ENCODE measurements at regions not wholly inside any gene's neighbourhood (a gene's known extent, or its start where the extent isn't known, plus 50 kb on each side); places are given as distances from the start of the nearest gene placed in this dataset.
"Not testable (repeated sequence)": the region's sequence is repeated elsewhere in the genome, so short reads cannot be mapped to it uniquely, and the experiment has no call there.

DNA sequence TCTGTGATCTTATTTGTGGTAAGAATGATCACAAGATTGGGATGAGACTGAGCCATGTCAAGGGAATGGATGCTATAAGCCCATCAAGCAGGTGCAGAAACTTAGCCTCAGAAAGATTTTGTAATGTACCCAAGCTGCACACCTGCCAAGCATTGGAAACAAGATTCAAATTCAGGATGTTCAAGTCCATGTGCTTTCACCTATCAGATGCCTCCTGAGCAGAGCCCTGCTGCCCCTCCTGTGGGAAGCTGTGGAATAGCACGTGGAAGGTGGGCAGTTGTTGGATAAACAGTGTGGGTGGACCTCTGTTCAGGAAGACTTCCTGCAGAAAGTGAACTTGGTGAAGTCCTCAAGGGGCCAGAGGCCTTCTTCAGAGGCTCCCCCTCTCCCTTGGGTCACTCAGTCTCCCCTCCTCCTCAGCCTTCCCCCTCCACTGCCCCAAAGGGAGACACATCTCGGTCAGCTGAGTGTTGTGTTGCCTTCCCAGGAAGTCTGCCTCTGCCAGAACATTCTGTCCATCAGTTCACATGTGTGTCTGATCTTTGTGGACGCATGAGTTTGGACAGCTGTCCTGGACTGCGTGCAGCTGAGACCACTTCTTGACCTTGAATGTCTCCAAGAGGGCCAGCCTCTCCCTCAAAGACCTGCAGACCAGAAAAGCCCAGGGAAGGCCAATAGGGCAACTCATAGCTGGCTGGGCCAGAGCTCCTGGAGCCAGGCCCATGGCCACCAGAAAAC is 186.1 kb downstream of the INHBB start:
- no peak for DNase-seq (ENCODE audit: low read depth in 2 of 2)

- DNase-seq (ENCODE audit: low read depth in 2 of 2) = no peak
Measured at GRCh38 chr2:120533625-120534024, 187.7 kb downstream of the INHBB start.

- no peak for DNase-seq (ENCODE audit: low read depth in 2 of 2)
Measured at GRCh38 chr2:120534457-120534856, 188.5 kb downstream of the INHBB start.

GRCh38 chr2:120535081-120535480 is 189.1 kb downstream of the INHBB start:
- no peak for DNase-seq (ENCODE audit: low read depth in 2 of 2)

DNA sequence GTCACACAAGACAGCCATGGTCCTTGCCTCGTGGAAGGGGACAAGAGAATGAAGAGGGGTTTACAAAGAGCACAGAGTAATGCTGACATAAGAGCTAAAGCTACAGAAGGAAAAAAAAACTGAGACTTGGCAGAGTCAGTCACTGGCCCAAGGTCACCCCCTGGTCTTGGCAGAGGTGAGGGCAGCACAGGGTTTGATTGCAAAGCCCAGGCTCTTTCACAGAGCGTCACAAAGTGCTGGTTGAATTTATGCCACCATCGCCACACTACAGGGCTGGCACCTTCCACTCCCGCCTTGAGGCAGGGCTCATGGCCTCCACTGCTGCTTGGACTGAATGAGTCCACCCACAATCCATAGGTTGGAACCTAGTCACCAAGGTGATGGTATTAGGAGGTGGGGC is 190.2 kb downstream of the INHBB start:
- no peak for DNase-seq (ENCODE audit: low read depth in 2 of 2)

- no peak for DNase-seq (ENCODE audit: low read depth in 2 of 2)
Measured at GRCh38 chr2:120538691-120539423, 192.9 kb downstream of the INHBB start.

DNA sequence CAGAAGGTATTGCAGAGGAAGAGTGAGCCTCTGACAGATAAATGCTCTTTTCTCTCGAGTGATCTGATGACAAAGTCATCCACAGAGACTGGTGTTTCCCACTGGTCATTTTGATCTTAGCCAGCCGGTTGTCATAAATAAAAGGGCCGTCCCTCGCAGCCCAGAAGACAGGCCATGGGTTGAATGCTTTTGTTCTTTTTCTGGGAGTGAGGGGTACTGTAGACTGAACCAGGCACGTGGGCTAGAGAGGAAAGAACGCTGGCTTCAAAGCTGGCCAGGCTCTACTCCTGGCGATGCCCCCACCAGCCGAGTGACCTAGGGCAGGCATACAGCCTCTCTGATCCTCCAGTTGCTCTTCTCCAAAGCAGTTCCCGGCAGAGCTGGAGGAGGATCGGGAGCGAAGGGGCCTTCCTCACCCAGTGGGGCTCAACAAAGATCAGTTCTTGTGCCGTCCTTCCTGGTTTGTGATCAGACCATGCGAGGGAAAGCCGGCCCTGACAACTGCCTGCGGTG is 193.5 kb downstream of the INHBB start:
- DNase-seq (ENCODE audit: low read depth in 2 of 2) = no peak

GRCh38 chr2:120539937-120540718 is 194.2 kb downstream of the INHBB start:
- DNase-seq (ENCODE audit: low read depth in 2 of 2) = no peak

- DNase-seq (ENCODE audit: low read depth in 2 of 2) = no peak
Measured at GRCh38 chr2:120540719-120541552, 194.7 kb upstream of the GLI2 start.

GRCh38 chr2:120541553-120541932 is 194.1 kb upstream of the GLI2 start:
- no peak for DNase-seq (ENCODE audit: low read depth in 2 of 2)

DNA sequence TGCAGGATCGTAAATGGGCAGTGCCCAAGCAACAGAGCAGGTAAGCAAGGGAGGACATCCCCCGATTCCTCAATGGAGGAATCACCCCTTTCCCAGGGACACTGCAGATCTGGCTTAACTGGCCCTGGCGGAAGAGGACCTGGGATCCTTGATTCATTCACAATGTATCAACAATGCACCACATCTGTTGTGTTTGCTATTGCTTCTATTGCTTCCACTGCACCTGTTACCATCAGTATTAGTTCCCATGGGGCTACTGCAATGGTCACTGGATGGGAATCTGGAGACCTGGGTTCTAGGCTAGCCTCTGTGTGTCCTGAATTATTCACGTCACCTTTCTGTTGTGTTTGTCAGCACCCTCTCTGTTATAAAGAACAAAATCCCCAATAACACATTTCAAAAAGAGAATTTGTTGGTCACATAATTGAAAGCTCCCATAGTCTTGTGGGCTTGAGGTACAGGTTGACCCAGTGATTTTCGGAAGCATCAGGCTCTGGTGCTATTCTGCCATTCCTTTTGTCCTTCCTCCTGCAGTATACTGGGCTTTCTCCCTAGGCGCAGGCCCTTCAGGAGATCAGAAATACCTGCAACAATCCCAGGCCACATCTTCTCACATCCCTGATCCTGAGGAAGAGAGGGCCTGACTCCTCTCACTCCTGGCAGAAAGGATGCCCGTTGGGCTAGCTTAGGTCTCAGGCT is 193.5 kb upstream of the GLI2 start:
- DNase-seq (ENCODE audit: low read depth in 2 of 2) = no peak

- no peak for DNase-seq (ENCODE audit: low read depth in 2 of 2)
Measured at GRCh38 chr2:120542911-120543527, 192.6 kb upstream of the GLI2 start.

DNA sequence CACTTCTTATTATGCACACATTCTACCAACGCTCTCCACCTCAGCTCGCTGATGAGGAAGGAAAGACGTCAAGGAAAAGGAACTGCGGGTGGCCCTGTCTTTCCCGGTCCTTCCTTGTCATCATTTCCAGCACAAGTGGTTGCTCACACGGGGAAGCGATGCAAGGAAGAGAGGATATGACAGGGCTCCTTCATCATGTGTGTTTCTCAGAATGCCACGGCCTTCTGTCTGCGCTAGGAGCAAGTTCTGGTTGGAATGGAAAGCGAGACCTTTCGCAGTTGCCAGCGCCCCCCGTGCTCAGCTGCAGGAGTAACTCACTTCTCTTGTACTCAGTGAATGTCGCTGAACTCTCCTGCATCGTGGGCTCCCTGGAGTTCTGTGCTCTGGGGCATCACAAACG is 191.8 kb upstream of the GLI2 start:
- DNase-seq (ENCODE audit: low read depth in 2 of 2) = no peak

DNA sequence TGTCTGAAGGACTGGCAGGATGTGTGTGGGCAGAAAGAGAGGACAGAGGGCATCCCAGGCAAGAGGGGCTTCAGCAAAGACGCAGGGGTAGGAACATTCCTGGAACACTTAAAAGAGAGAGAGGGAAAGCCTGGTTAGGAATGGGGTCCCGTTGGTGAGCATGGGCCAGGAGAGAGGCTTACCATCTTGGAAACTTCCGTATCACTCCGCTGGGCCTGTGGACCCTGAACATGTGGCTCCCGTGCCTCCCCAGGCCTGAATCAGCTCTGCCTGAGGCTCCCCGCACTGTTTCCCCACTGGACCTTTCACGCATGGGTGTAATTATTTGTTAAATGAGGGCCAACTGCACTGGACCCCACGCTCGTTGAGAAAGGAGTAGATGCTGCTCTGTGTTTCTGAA is 191.1 kb upstream of the GLI2 start:
- DNase-seq (ENCODE audit: low read depth in 2 of 2) = no peak

DNA sequence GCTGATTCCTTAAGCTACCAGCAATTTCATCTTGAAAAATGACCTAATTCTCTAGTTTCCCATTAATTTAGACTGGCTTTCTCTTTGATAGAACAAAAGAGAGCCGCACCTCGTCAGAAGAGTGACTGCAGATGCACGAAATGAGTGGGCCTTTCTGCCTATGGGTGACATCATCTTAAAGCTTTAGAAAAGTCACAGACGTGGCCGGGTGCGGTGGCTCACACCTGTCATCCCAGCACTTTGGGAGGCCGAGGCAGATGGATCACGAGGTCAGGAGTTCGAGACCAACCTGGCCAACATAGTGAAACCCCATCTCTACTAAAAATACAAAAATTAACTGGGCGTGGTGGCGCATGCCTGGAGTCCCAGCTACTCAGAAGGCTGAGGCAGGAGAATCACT is 190.7 kb upstream of the GLI2 start:
- DNase-seq (ENCODE audit: low read depth in 2 of 2) = not testable (repeated sequence)

DNA sequence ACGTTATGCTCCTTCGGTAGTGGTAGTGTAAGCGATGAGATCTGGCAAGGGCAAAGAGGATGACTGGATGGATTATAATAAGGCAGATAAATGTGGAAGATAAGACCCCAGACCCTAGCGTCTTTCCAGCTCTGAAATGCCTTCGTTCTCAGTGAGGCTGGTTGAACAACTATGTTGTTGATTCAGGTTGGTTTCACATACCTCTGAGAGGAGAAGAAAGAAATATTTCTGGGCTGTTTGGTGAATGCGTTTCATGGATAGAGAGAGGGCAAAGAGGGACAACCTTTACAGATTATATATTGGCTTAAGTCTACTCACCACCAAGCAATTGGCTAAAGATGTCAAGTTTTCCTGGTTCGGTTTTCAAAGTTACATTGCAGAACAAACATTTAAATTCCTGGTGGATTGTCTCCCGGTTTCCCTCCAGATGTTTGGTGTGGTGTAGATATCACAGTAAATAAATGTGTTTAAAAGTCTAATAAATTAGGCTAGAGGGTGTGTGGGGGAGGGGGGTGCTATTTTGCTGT is 190.1 kb upstream of the GLI2 start:
- DNase-seq (ENCODE audit: low read depth in 2 of 2) = no peak

DNA sequence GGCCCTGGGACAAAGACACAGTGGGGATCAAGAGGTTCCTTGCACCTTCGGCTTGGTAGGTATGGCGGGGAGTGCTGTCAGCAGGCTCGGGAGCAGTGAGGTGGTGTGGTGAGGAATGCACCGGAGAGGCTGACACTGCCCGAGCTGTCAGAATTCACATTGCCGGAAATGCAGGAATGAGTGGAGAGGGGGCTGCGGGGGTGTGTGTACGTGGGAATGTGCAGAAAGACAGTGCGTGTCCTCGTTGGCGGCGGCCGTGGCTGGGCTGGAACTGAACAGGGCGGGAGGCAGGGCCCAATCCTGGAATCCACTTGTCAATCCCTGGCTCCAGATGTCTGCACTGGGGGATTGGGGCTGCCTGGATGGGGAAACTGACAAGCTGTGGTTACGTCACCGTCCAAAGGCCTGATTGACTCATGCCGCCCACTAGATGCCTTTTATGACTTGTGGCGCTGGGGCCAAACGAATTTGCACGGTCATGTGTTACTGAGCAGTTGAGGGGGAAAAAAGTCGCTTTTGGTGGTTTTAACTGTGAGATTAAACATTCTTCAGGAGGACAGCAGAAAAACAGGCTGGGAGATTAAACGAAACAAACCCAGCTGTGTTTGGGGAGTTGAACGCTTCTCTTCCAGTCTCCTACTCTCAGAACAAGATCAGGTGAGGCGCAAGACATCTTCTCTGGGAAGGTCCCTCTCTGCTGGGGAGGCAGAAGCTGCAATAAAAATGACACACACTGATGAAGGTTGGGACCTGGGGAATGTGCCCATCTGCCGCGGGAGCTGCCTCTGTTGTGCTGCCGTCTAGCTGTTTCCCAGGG is 189.4 kb upstream of the GLI2 start:
- no peak for DNase-seq (ENCODE audit: low read depth in 2 of 2)

GRCh38 chr2:120546865-120547390 is 188.7 kb upstream of the GLI2 start:
- DNase-seq (ENCODE audit: low read depth in 2 of 2) = no peak

- no peak for DNase-seq (ENCODE audit: low read depth in 2 of 2)
Measured at GRCh38 chr2:120547662-120548061, 188.0 kb upstream of the GLI2 start.

All from stimulated activated CD4-positive, alpha-beta T cell treated with anti-CD3 and anti-CD28 coated beads, Interleukin-1b, Interleukin-23, amount 100 ng/mL, for 4 hours (primary cell).